NCI-H524 (cell line): ENCODE measurements at regions not wholly inside any gene's neighbourhood (a gene's known extent, or its start where the extent isn't known, plus 50 kb on each side); places are given as distances from the start of the nearest gene placed in this dataset.
"Not testable (repeated sequence)": the region's sequence is repeated elsewhere in the genome, so short reads cannot be mapped to it uniquely, and the experiment has no call there.

Source experiments
- DNase-seq, 2 experiments: peaks; one replicate each; lab custom pipeline; 2025; lab: John Stamatoyannopoulos, UW

- no peak for DNase-seq
These were observed 171.6 kb upstream of the NPSR1 start for GRCh38 chr7:34486371-34486770.

GRCh38 chr7:34487391-34488115, 170.5 kb upstream of the NPSR1 start:
- DNase-seq, result peak; percentile 4 to 6

- peak in 1 of 2 experiments; percentile 51 for DNase-seq
These were observed 169.3 kb upstream of the NPSR1 start for GRCh38 chr7:34488766-34489165.

- DNase-seq, result no peak
These were observed 166.1 kb upstream of the NPSR1 start for GRCh38 chr7:34491899-34492298.

- no peak for DNase-seq
These were observed 164.3 kb upstream of the NPSR1 start for GRCh38 chr7:34493752-34494151.

- DNase-seq, result peak in 1 of 2 experiments; percentile 2
These were observed 160.8 kb upstream of the NPSR1 start for GRCh38 chr7:34497153-34497777.

GRCh38 chr7:34501156-34501555, 156.9 kb upstream of the NPSR1 start:
- no peak for DNase-seq

- no peak for DNase-seq
These were observed 150.8 kb upstream of the NPSR1 start for GRCh38 chr7:34507191-34507590.

GRCh38 chr7:34523226-34523918, 134.6 kb upstream of the NPSR1 start:
- DNase-seq, result no peak

- DNase-seq, result no peak
These were observed 127.8 kb upstream of the NPSR1 start for GRCh38 chr7:34530259-34530658.

- no peak for DNase-seq
These were observed 119.0 kb upstream of the NPSR1 start for GRCh38 chr7:34539003-34539402.

- DNase-seq, result no peak
These were observed 113.4 kb upstream of the NPSR1 start for GRCh38 chr7:34544621-34545020.

GRCh38 chr7:34550996-34551395, 107.0 kb upstream of the NPSR1 start:
- no peak for DNase-seq

- no peak for DNase-seq
These were observed 105.5 kb upstream of the NPSR1 start for GRCh38 chr7:34552502-34552901.

- DNase-seq, result no peak
These were observed 100.0 kb upstream of the NPSR1 start for GRCh38 chr7:34558022-34558421.

GRCh38 chr7:34564091-34564490, 93.9 kb upstream of the NPSR1 start:
- DNase-seq, result no peak

- no peak for DNase-seq
These were observed 90.1 kb upstream of the NPSR1 start for GRCh38 chr7:34567906-34568305.

GRCh38 chr7:34569975-34570699, 87.9 kb upstream of the NPSR1 start:
- no peak for DNase-seq

GRCh38 chr7:34575006-34575405, 83.0 kb upstream of the NPSR1 start:
- DNase-seq, result no peak

- not testable (repeated sequence) for DNase-seq
These were observed 80.1 kb upstream of the NPSR1 start for GRCh38 chr7:34577934-34578333.

GRCh38 chr7:34581698-34582097, 76.3 kb upstream of the NPSR1 start:
- not testable (repeated sequence) for DNase-seq

GRCh38 chr7:34584526-34584925, 73.5 kb upstream of the NPSR1 start:
- no peak for DNase-seq
